Osteoblast (primary cell): ENCODE measurements at regions not wholly inside any gene's neighbourhood (a gene's known extent, or its start where the extent isn't known, plus 50 kb on each side); places are given as distances from the start of the nearest gene placed in this dataset.

Source experiments
- DNase-seq: peaks from one replicate; pipeline ENCODE4 v3.0.0; 2011; ENCODE audit warnings: low spot score, mixed read lengths; ENCODE audit not compliant: insufficient read length; ENCODE audit errors: missing footprints
- H2AFZ ChIP-seq: 2 replicates; pipeline ENCODE4 v1.6.0; 2011; ENCODE audit warnings: mild to moderate bottlenecking, low read length
- H3K27ac ChIP-seq: 2 replicates; pipeline ENCODE4 v1.5.1; 2011; ENCODE audit warnings: mild to moderate bottlenecking, low read depth, low read length, moderate library complexity
- H3K27me3 ChIP-seq: 2 replicates; pipeline ENCODE4 v1.6.0; 2012; ENCODE audit warnings: mild to moderate bottlenecking, control low read depth, inconsistent platforms, low read length, moderate library complexity; ENCODE audit not compliant: insufficient read depth
- H3K36me3 ChIP-seq: 2 replicates; pipeline ENCODE4 v1.5.1; 2011; ENCODE audit warnings: mild to moderate bottlenecking, low read length, control low read depth, moderate library complexity; ENCODE audit not compliant: insufficient read depth
- H3K4me1 ChIP-seq: 2 replicates; pipeline ENCODE4 v1.5.1; 2011; ENCODE audit warnings: mild to moderate bottlenecking, low read length, control low read depth, moderate library complexity; ENCODE audit not compliant: insufficient read depth
- H3K4me2 ChIP-seq: 2 replicates; pipeline ENCODE4 v1.6.0; 2011; ENCODE audit warnings: mild to moderate bottlenecking, low read length; ENCODE audit not compliant: insufficient read depth
- H3K4me3 ChIP-seq: fragments of 200-600 bp; sonication (generic); 3 replicates; pipeline ENCODE4 v1.5.1; 2012; ENCODE audit warnings: mild to moderate bottlenecking, low read length, inconsistent platforms; ENCODE audit not compliant: insufficient read depth
- H3K79me2 ChIP-seq: 2 replicates; pipeline ENCODE4 v1.6.0; 2012; ENCODE audit warnings: mild to moderate bottlenecking, low read length, control low read depth, inconsistent platforms; ENCODE audit not compliant: insufficient read depth
- H3K9me3 ChIP-seq: 2 replicates; pipeline ENCODE4 v1.5.1; 2011; ENCODE audit warnings: low read depth, low read length, control low read depth
- H4K20me1 ChIP-seq: 2 replicates; pipeline ENCODE4 v1.6.0; 2012; ENCODE audit warnings: mild to moderate bottlenecking, low read length, control low read depth; ENCODE audit not compliant: insufficient read depth
- CTCF ChIP-seq: IDR thresholded peaks from 2 replicates; pipeline ENCODE4 v1.5.1; 2011; ENCODE audit warnings: mild to moderate bottlenecking, low read depth, low read length, moderate library complexity; ENCODE audit errors: extremely low read depth

GRCh38 chr3:1907911-1908310, 190.8 kb upstream of the CNTN4 start:
- Histone ChIP-seq H3K9me3 (no peaks in the 10 kb centered on the region), H3K4me3 (no peak overlapping the region), H3K27me3 (no peaks in the 10 kb centered on the region), H3K27ac (no peak overlapping the region), H3K36me3 (no peaks in the 10 kb centered on the region), H2AFZ (no peak overlapping the region), H3K4me1 (no peaks in the 10 kb centered on the region), H3K79me2 (no peaks in the 10 kb centered on the region), H3K4me2 (no peak overlapping the region), H4K20me1 (no peaks in the 10 kb centered on the region)
- TF ChIP-seq CTCF, result no peak
- DNase-seq, result no peak

- no peak for TF ChIP-seq CTCF
- H4K20me1 ChIP-seq, result no peaks in the 10 kb centered on the region
- H3K4me2 ChIP-seq, result no peak overlapping the region
- H3K9me3 ChIP-seq, result no peaks in the 10 kb centered on the region
- H3K36me3 ChIP-seq, result no peaks in the 10 kb centered on the region
- H3K4me3 ChIP-seq, result no peak overlapping the region
- H2AFZ ChIP-seq, result no peak overlapping the region
- no peak for DNase-seq
- no peaks in the 10 kb centered on the region for H3K79me2 ChIP-seq
- no peaks in the 10 kb centered on the region for H3K4me1 ChIP-seq
- no peak overlapping the region for H3K27ac ChIP-seq
- H3K27me3 ChIP-seq, result no peaks in the 10 kb centered on the region
These were observed 189.8 kb upstream of the CNTN4 start for GRCh38 chr3:1908651-1909445.

GRCh38 chr3:1910322-1910721, 188.3 kb upstream of the CNTN4 start:
- H3K4me2 ChIP-seq, result no peak overlapping the region
- no peaks in the 10 kb centered on the region for H3K79me2 ChIP-seq
- H3K9me3 ChIP-seq, result no peaks in the 10 kb centered on the region
- TF ChIP-seq CTCF, result no peak
- H2AFZ ChIP-seq, result no peak overlapping the region
- no peak for DNase-seq
- no peaks in the 10 kb centered on the region for H3K36me3 ChIP-seq
- H3K27me3 ChIP-seq, result no peaks in the 10 kb centered on the region
- no peaks in the 10 kb centered on the region for H4K20me1 ChIP-seq
- no peak overlapping the region for H3K4me3 ChIP-seq
- H3K27ac ChIP-seq, result no peak overlapping the region
- no peaks in the 10 kb centered on the region for H3K4me1 ChIP-seq

GRCh38 chr3:1929788-1930414, 168.8 kb upstream of the CNTN4 start:
- Histone ChIP-seq H3K4me1 (no peaks in the 10 kb centered on the region), H3K4me3 (no peak overlapping the region), H4K20me1 (no peaks in the 10 kb centered on the region), H2AFZ (no peak overlapping the region), H3K27me3 (no peaks in the 10 kb centered on the region), H3K27ac (no peak overlapping the region), H3K36me3 (no peaks in the 10 kb centered on the region), H3K4me2 (no peak overlapping the region), H3K79me2 (no peaks in the 10 kb centered on the region), H3K9me3 (no peaks in the 10 kb centered on the region)
- no peak for TF ChIP-seq CTCF
- DNase-seq, result no peak
